Activated naive CD8-positive, alpha-beta T cell (primary cell): ENCODE measurements at regions not wholly inside any gene's neighbourhood (a gene's known extent, or its start where the extent isn't known, plus 50 kb on each side); places are given as distances from the start of the nearest gene placed in this dataset.

Experiments used
- H3K27ac Mint-ChIP-seq: one replicate; pipeline ENCODE4 v1.8.0; 2021; ENCODE audit warnings: mixed read lengths
- H3K27me3 Mint-ChIP-seq: one replicate; pipeline ENCODE4 v1.8.0; 2021; ENCODE audit warnings: mixed read lengths
- H3K36me3 Mint-ChIP-seq: one replicate; pipeline ENCODE4 v1.8.0; 2021; ENCODE audit warnings: mixed read lengths
- H3K4me1 Mint-ChIP-seq: one replicate; pipeline ENCODE4 v1.8.0; 2021; ENCODE audit warnings: low read depth, mixed read lengths
- H3K4me3 Mint-ChIP-seq: one replicate; pipeline ENCODE4 v1.8.0; 2021; ENCODE audit warnings: mild to moderate bottlenecking, mixed read lengths
- H3K9me3 Mint-ChIP-seq: one replicate; pipeline ENCODE4 v1.8.0; 2021; ENCODE audit warnings: low read depth, mixed read lengths

DNA sequence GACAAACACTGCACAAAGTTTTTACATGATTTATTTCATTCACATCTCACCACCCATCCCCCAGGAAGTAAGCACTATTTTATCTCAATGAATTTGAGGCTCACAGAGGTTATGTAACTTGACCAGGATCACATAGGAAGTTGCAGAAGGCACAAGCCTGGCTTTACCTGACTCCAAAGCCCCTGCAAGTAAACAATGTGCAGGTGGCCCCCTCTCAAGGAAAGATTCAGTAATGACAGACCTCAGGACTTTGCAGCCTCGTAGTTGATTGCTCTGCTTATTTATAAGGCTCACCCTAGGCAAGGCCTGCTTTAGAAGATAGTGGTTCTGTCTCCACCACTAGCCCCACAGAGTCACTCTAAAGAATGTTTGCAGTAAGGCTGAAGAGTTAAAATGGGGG, 79.8 kb upstream of the MDFIC2 start:
- Mint-ChIP-seq H3K4me3 (no peak overlapping the region), H3K27ac (no peak overlapping the region), H3K27me3 (peaks cover 1% of the 10 kb centered on the region), H3K9me3 (no peaks in the 10 kb centered on the region), H3K4me1 (no peaks in the 10 kb centered on the region), H3K36me3 (no peaks in the 10 kb centered on the region)

DNA sequence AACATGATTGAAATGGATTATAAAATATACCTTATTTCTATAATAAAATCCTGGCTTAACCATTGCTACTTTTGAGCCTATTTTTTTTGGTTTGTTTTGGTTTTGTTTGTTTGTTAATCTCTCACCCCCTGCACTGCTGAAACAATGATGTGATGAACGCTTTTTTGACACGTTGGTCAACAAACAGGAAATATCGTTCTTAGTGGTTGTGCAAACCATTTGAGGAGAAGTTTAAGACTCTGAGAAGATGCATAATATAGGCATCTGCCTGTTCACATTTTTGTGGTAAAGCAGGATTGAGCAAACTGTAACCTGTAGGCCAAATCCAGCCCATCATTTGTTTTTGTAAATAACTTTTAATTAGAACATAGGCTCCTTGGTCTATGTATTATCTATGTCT, 75.5 kb upstream of the MDFIC2 start:
- no peaks in the 10 kb centered on the region for H3K4me1 Mint-ChIP-seq
- peaks cover 9% of the 10 kb centered on the region for H3K27me3 Mint-ChIP-seq
- no peaks in the 10 kb centered on the region for H3K36me3 Mint-ChIP-seq
- no peak overlapping the region for H3K27ac Mint-ChIP-seq
- H3K9me3 Mint-ChIP-seq: no peaks in the 10 kb centered on the region
- no peak overlapping the region for H3K4me3 Mint-ChIP-seq

GRCh38 chr3:70386846-70387245, 74.4 kb upstream of the MDFIC2 start:
- Mint-ChIP-seq H3K4me3 (no peak overlapping the region), H3K4me1 (no peaks in the 10 kb centered on the region), H3K9me3 (no peaks in the 10 kb centered on the region)

DNA sequence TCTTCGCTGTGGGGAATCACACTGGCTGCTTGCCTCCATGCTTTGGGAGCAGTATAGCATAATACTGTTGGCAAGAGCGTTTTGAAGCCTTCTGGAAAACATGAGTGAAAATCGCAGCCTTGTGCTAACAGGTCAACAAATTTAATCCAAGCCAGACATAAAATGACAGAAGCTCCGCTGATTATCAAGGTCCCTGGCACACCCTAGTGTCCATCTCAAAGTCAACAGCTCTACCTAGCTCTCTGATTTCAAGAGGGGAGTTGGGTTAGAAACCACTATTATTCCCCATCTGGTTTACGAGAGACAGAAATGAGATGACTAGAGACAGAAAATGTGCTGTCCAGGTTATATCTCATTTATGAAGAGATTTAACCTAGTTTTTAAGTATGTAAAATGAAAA, 73.6 kb upstream of the MDFIC2 start:
- Mint-ChIP-seq H3K4me3 (no peak overlapping the region), H3K27ac (no peak overlapping the region), H3K9me3 (no peaks in the 10 kb centered on the region), H3K36me3 (no peaks in the 10 kb centered on the region), H3K27me3 (peaks cover 10% of the 10 kb centered on the region), H3K4me1 (no peaks in the 10 kb centered on the region)

More at GRCh38 chr3:70386846-70387245, 74.4 kb upstream of the MDFIC2 start:
- Mint-ChIP-seq H3K36me3 (no peaks in the 10 kb centered on the region), H3K27me3 (peaks cover 10% of the 10 kb centered on the region), H3K27ac (no peak overlapping the region)

GRCh38 chr3:70383360-70383831, 71.0 kb upstream of the MDFIC2 start:
- Mint-ChIP-seq H3K36me3 (no peaks in the 10 kb centered on the region), H3K9me3 (no peaks in the 10 kb centered on the region), H3K4me1 (no peaks in the 10 kb centered on the region), H3K27ac (no peak overlapping the region), H3K27me3 (peaks cover 16% of the 10 kb centered on the region), H3K4me3 (no peak overlapping the region)

DNA sequence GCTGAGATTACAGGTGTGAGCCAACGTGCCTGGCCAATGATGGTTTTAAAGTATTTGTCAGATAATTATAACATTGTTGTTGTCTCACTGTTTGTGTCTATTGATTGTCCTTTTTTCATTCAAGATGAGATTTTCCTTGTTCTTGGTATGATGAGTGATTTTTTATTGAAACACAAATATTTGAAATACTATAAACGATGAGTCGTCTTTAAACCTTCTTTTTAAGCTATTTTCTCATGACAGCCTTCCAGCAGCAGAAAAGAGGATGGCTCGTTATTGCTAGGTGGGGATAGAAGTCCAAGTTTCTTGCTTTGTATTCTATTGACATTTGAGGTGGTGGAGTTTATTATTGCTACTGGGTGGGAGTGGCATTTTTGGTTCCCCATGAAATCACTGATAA, 61.7 kb upstream of the MDFIC2 start:
- Mint-ChIP-seq H3K4me3 (no peak overlapping the region), H3K27me3 (peaks cover 16% of the 10 kb centered on the region)

More for the DNA sequence above, 61.7 kb upstream of the MDFIC2 start:
- no peak overlapping the region for H3K27ac Mint-ChIP-seq
- H3K36me3 Mint-ChIP-seq: no peaks in the 10 kb centered on the region
- no peaks in the 10 kb centered on the region for H3K4me1 Mint-ChIP-seq
- peaks cover 12% of the 10 kb centered on the region for H3K9me3 Mint-ChIP-seq
